GM19395 (cell line): ENCODE measurements at regions not wholly inside any gene's neighbourhood (a gene's known extent, or its start where the extent isn't known, plus 50 kb on each side); places are given as distances from the start of the nearest gene placed in this dataset.

Experiments
- ATAC-seq: cut with Tn5 transposase; IDR thresholded peaks from one replicate; pipeline ENCODE4 v1.9.1; 2021; ENCODE audit warnings: mild to moderate bottlenecking, moderate library complexity; ENCODE audit not compliant: unreplicated experiment

DNA sequence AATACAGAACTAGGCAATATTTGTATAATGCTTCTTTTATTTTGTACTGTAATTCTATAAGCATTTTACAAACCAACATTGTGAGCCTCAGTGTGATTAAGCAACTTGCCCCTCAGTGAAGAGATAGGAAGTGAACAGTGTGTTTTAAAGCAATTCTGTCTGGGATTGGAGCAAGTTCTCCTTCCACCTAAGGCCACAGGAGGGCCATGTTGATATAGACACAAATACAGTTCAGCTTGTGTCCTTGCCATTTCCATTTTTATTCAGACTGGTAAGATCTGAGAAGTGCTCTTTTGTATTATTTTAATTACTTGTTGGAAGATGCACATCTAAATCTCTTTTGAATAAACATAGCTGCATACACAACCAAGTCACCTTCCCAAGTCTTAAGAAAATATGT is 416.3 kb upstream of the COBL start:
- no peak for ATAC-seq

DNA sequence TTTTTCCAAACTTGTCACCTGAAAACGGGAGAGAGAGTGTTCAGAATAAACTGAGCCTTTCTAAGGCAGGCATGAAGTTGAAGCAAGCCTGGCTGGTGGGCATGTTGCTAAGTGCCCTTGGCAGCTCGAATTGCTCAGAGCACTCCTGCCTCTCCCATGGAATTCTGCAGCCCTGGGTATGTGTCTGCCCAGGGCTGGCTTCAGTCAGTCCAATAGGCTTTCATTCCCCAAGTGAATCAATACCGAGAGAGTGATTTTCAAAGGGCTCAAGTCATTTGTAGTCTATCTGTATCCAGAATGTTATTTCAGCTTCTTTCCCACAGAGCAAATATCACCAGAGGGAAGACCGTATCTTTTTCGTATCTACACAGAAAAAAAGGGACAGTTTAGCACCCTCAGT is 415.5 kb upstream of the COBL start:
- ATAC-seq: no peak

DNA sequence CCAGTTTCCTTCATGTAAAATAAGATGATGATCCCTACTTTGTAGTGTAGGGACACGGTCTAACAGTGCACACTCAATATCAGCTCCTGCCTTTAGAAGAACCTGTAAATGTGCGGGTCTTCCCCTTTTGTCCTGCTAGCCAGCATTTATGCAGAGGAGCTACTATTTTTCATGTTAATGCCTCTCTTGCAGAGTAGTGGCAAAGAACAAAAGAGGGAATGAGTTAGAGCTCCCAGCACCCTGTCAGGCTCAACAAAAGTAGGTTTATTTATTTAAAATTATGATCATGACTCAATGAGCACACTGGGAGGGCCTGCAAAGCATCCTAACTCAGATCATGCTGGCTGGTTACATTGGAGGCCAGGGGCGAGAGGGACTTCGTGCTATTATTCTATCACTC is 414.5 kb upstream of the COBL start:
- ATAC-seq: no peak

- ATAC-seq: no peak
These were observed 410.8 kb upstream of the COBL start for GRCh38 chr7:51727441-51727840.

- ATAC-seq: no peak
These were observed 390.2 kb upstream of the COBL start for GRCh38 chr7:51706851-51707250.

DNA sequence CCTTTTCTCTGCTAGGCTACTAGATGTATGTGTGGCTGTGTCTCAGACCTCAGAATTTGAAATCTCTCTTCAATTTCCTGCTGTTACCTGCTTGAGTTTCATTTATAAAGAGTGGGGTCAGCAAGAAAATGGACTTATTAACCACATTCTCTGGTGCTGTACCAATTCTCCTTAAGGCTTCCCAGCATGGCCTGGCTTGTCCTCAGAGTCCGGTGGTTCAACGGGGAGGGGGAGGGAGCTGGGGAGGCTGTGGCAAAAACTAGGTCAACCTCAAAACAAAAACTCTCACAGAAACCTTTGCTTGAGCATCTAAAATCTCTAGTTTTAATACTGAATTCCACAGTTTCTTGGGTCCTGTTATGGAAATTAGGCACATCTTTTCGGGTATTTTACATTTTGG is 389.1 kb upstream of the COBL start:
- no peak for ATAC-seq

DNA sequence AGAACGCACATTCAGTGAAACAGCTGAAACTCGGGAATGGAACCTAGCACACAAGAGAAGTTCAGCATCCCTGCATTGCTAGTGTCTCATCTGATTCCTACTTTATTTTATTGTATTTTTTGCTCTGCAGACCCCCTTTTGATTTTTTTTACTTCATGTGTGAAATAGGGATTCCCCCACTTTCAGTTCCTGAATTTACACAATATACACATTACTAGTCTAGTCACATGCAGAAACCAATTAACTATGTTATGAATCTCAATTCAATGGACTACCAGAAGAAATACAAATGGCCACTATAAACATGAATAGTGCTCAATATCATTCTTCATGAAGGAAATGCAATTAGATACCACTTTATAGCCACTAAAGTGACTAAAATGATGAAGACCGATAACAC is 386.1 kb upstream of the COBL start:
- ATAC-seq: no peak

- no peak for ATAC-seq
These were observed 385.3 kb upstream of the COBL start for GRCh38 chr7:51701935-51702334.

GRCh38 chr7:51700593-51701215 is 384.1 kb upstream of the COBL start:
- ATAC-seq: no peak

DNA sequence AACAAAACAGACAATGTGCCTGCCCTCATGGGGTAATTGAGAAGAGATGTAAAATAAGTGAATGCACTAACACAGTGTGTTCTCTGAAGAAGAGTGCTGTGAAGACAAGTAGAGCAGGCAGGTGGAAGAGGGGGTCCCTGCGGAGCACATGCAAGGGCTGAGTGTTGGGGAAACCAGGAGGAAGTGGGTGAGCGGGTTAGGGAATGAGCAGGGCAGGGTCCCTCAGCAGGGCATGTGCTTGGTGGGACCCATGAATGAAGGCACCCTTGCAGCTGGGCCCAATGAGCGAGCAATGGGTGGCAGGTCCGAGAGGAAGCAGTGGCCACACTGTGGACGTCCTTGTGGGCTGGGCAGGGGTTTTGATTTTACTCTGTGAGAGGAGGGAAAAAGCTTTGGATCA is 376.6 kb upstream of the COBL start:
- ATAC-seq: no peak

DNA sequence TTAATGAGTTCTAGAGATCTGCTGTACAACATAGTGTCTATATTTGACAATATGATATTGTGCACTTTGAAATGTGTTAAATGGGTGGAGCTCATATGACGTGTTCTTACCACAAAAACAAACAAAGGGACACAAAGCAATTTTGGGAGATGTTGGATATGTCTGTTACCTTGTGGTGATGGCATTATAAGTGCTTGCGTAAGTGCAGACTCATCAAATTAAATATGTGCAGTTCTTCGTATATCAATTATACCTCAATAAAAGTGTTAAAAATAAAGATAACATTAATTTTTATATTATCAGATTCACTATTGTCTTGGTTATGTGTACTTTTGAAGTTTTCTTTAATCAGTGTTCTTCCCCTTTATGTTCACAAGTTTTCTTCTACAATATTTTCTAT is 372.9 kb upstream of the COBL start:
- no peak for ATAC-seq

DNA sequence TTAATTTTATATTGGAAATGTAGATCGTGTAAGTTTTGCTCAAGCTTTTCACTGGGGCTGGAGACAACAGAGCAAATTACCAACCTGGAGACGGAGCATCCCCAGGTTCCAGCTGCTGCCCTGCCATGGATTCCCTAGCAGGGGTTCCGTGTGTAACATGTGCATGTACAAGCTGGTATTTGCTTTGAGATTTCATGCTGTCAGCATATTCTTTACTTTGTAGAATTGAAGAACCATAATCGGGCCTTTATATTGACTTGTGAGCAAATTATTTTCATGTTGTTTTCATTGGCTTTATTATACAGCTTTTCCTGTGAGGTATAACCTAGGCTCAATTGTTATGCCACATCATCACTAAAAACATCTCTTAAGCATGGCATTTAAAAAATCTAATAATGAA is 369.2 kb upstream of the COBL start:
- no peak for ATAC-seq

DNA sequence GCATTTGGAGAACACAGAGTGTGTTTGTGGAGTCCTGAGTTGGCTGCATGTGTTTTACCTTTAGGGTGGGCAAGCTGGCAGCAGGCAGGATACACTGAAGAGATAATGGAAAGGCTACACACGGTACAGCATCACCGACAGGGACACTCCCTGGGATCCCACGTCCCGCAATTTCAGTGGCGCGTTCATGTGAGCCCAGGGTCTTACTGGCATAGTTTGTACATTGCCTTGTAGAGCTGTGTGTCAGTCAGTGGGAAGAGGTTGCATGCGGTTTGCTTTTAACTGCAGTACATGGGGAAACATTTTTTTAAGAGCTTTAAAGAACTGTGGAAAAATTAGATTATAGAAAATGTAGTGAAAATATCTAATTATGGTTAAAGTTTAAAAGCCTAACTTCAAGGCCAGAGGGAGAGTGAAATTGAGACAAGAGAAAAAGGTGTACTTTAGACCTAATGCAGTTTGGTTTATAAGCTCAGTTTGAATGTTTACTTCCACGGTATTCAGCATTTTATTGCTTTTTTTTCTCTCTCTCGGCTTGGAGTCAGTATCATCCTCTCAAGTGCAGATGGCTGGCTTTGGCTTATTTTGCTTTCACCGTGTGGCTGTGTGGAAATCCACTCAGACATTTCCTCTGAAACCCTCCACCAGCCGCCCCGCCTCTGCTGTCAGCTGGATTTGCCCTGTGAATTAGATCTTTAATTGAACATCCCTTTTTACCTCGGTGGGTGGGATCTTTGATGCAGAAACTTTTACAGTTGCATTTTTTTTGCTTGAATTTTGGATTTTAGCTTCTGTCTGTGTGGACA is 364.2 kb upstream of the COBL start:
- no peak for ATAC-seq

DNA sequence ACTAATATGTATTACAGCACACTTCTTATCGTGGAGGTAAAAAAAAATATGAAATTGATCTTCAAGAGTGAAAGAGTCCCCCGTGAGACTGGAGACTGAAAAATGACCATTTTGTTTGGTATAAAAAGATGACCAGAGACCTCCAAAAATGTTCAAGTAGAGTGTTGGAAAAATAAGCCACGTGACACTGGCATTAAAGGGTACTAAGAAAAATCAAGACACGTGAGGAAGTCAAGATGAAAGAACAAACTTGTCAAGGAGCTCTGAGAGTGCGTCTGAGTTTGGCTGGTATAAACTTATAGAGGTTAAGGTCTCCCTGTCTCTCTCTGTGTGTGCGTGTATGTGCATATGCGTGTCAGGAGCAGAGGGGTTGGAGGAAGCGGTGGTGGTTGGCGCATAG is 362.7 kb upstream of the COBL start:
- no peak for ATAC-seq

DNA sequence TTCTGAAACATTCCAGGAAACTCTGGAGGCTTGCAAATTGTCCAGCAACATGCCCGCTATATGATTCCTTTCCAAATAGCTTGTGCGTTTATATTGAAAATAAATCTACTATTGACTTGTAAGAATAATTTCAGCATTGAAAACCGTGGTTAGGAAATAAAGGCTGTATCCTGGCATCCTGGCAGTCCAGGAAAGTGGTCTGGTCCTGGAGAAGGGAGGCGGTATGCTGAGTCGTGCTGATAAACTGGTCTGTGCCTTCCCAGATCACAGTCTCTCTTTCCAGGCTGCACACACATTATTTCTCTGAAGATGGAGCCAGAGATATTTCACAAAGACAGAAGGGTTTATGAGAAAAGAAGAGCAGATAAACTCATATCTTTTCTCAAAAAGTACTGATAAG is 350.1 kb upstream of the COBL start:
- ATAC-seq: no peak

GRCh38 chr7:51666266-51666665 is 349.7 kb upstream of the COBL start:
- no peak for ATAC-seq

GRCh38 chr7:51665045-51665780 is 348.6 kb upstream of the COBL start:
- no peak for ATAC-seq

GRCh38 chr7:51660516-51660915 is 343.9 kb upstream of the COBL start:
- no peak for ATAC-seq

DNA sequence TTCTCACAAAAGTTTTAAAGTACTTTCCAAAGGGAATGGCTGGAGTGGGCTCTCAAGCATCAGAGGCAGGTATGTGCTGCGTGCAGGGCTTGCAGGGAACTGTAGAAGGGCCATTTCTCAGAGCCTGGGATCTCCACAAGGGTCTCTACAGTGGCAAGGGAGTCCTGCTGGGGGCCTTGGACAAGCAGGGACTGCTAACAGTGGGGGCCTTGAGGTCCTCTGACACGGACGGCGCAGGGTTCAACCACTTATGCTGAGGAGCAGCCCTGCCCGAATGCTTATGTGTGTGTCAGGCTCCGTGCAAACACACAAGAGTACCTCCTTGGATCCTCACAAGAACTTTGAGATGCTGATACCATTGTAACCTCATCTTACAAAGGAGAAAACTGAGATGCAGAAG is 342.1 kb upstream of the COBL start:
- ATAC-seq: no peak

- no peak for ATAC-seq
These were observed 331.3 kb upstream of the COBL start for GRCh38 chr7:51647931-51648351.

- no peak for ATAC-seq
These were observed 330.9 kb upstream of the COBL start for GRCh38 chr7:51647486-51647885.

- no peak for ATAC-seq
These were observed 329.2 kb upstream of the COBL start for GRCh38 chr7:51645702-51646298.
